Endothelial cell (in vitro differentiated cells): ENCODE measurements at regions not wholly inside any gene's neighbourhood (a gene's known extent, or its start where the extent isn't known, plus 50 kb on each side); places are given as distances from the start of the nearest gene placed in this dataset.

ENCODE experiments used
- DNase-seq: peaks from one replicate; pipeline ENCODE4 v3.0.0; 2021; ENCODE audit warnings: low spot score
- H3K27ac Mint-ChIP-seq: one replicate; pipeline ENCODE4 v1.8.0; 2021; ENCODE audit warnings: mixed read lengths, inconsistent platforms; ENCODE audit not compliant: unreplicated experiment
- H3K27me3 Mint-ChIP-seq: one replicate; pipeline ENCODE4 v1.8.0; 2021; ENCODE audit warnings: mild to moderate bottlenecking, moderate library complexity, mixed read lengths, inconsistent platforms; ENCODE audit not compliant: unreplicated experiment
- H3K36me3 Mint-ChIP-seq: one replicate; pipeline ENCODE4 v1.8.0; 2021; ENCODE audit warnings: mild to moderate bottlenecking, low read depth, mixed read lengths, inconsistent platforms; ENCODE audit not compliant: unreplicated experiment
- H3K4me1 Mint-ChIP-seq: one replicate; pipeline ENCODE4 v1.8.0; 2021; ENCODE audit warnings: mild to moderate bottlenecking, mixed read lengths, inconsistent platforms; ENCODE audit not compliant: unreplicated experiment
- H3K4me3 Mint-ChIP-seq: one replicate; pipeline ENCODE4 v1.8.0; 2021; ENCODE audit warnings: mild to moderate bottlenecking, mixed read lengths, inconsistent platforms; ENCODE audit not compliant: unreplicated experiment
- H3K9me3 Mint-ChIP-seq: one replicate; pipeline ENCODE4 v1.8.0; 2021; ENCODE audit warnings: mixed read lengths, inconsistent platforms; ENCODE audit not compliant: unreplicated experiment
- CTCF ChIP-seq: fragments of 200-600 bp; sonication (generic); IDR thresholded peaks from one replicate; pipeline ENCODE4 v1.5.0; 2021; ENCODE audit warnings: antibody characterized with exemption; ENCODE audit not compliant: unreplicated experiment

GRCh38 chr4:115361781-115362180 lies 248.4 kb upstream of the NDST4 start:
- Mint-ChIP-seq H3K4me3 (no peak overlapping the region), H3K4me1 (no peaks in the 10 kb centered on the region), H3K9me3 (no peaks in the 10 kb centered on the region), H3K27ac (no peak overlapping the region), H3K36me3 (no peaks in the 10 kb centered on the region), H3K27me3 (no peaks in the 10 kb centered on the region)
- no peak for DNase-seq
- TF ChIP-seq CTCF = no peak

GRCh38 chr4:115360431-115360830 lies 247.0 kb upstream of the NDST4 start:
- Mint-ChIP-seq H3K27ac (no peak overlapping the region), H3K4me1 (no peaks in the 10 kb centered on the region), H3K27me3 (peaks cover 1% of the 10 kb centered on the region), H3K9me3 (no peaks in the 10 kb centered on the region), H3K36me3 (no peaks in the 10 kb centered on the region), H3K4me3 (no peak overlapping the region)
- DNase-seq = no peak
- no peak for TF ChIP-seq CTCF

GRCh38 chr4:115357776-115358175 lies 244.4 kb upstream of the NDST4 start:
- H3K27me3 Mint-ChIP-seq = peaks cover 1% of the 10 kb centered on the region
- no peak overlapping the region for H3K27ac Mint-ChIP-seq

GRCh38 chr4:115356176-115356575 lies 242.8 kb upstream of the NDST4 start:
- peaks cover 6% of the 10 kb centered on the region for H3K9me3 Mint-ChIP-seq
- no peak overlapping the region for H3K4me3 Mint-ChIP-seq
- no peak overlapping the region for H3K27ac Mint-ChIP-seq
- no peaks in the 10 kb centered on the region for H3K36me3 Mint-ChIP-seq
- TF ChIP-seq CTCF = no peak
- H3K27me3 Mint-ChIP-seq = peaks cover 1% of the 10 kb centered on the region
- no peak for DNase-seq
- H3K4me1 Mint-ChIP-seq = no peaks in the 10 kb centered on the region

More at GRCh38 chr4:115357776-115358175, 244.4 kb upstream of the NDST4 start:
- H3K36me3 Mint-ChIP-seq = no peaks in the 10 kb centered on the region
- no peak for DNase-seq
- H3K4me1 Mint-ChIP-seq = no peaks in the 10 kb centered on the region
- no peak overlapping the region for H3K4me3 Mint-ChIP-seq
- TF ChIP-seq CTCF = no peak
- peaks cover 6% of the 10 kb centered on the region for H3K9me3 Mint-ChIP-seq

- H3K9me3 Mint-ChIP-seq = peaks cover 6% of the 10 kb centered on the region
- peaks cover 1% of the 10 kb centered on the region for H3K27me3 Mint-ChIP-seq
- H3K27ac Mint-ChIP-seq = no peak overlapping the region
- H3K4me3 Mint-ChIP-seq = no peak overlapping the region
- no peak for DNase-seq
- no peak for TF ChIP-seq CTCF
- no peaks in the 10 kb centered on the region for H3K4me1 Mint-ChIP-seq
- H3K36me3 Mint-ChIP-seq = no peaks in the 10 kb centered on the region
These were observed 241.9 kb upstream of the NDST4 start for GRCh38 chr4:115355329-115355728.
